ENCODE measurements at regions not wholly inside any gene's neighbourhood (a gene's known extent, or its start where the extent isn't known, plus 50 kb on each side); places are given as distances from the start of the nearest gene placed in this dataset.
A peak's percentile ranks its signal among the peaks of the same experiment; 100 is the strongest.

- in situ Hi-C loops (cut with MboI; ENCODE audit: low pct_unique_long_range_greater_than_20kb, low sequenced_read_pairs, unreplicated experiment): no loop called here
- TF ChIP-seq CTCF (IDR thresholded peaks at IDR 0.05; ENCODE audit: extremely low read depth, insufficient read depth, missing control alignments): no peak
- DNase-seq (ENCODE audit: low spot score): no peak
These were observed 247.8 kb downstream of the BUB3 start for GRCh38 chr10:123402021-123402420.

GRCh38 chr10:123402656-123403055, 248.5 kb downstream of the BUB3 start:
- DNase-seq (ENCODE audit: low spot score): peak; percentile 64
- in situ Hi-C loops (cut with MboI; ENCODE audit: low pct_unique_long_range_greater_than_20kb, low sequenced_read_pairs, unreplicated experiment): no loop called here
- TF ChIP-seq CTCF (IDR thresholded peaks at IDR 0.05; ENCODE audit: extremely low read depth, insufficient read depth, missing control alignments): no peak

GRCh38 chr10:123404357-123404756, 250.2 kb downstream of the BUB3 start:
- in situ Hi-C loops (cut with MboI; ENCODE audit: low pct_unique_long_range_greater_than_20kb, low sequenced_read_pairs, unreplicated experiment): no loop called here
- TF ChIP-seq CTCF (IDR thresholded peaks at IDR 0.05; ENCODE audit: extremely low read depth, insufficient read depth, missing control alignments): no peak
- DNase-seq (ENCODE audit: low spot score): no peak

GRCh38 chr10:123408660-123409059, 254.5 kb downstream of the BUB3 start:
- no peak for TF ChIP-seq CTCF (IDR thresholded peaks at IDR 0.05; ENCODE audit: extremely low read depth, insufficient read depth, missing control alignments)
- in situ Hi-C loops (cut with MboI; ENCODE audit: low pct_unique_long_range_greater_than_20kb, low sequenced_read_pairs, unreplicated experiment): no loop called here
- DNase-seq (ENCODE audit: low spot score): no peak

GRCh38 chr10:123409426-123409825, 255.2 kb downstream of the BUB3 start:
- in situ Hi-C loops (cut with MboI; ENCODE audit: low pct_unique_long_range_greater_than_20kb, low sequenced_read_pairs, unreplicated experiment): no loop called here
- no peak for DNase-seq (ENCODE audit: low spot score)
- no peak for TF ChIP-seq CTCF (IDR thresholded peaks at IDR 0.05; ENCODE audit: extremely low read depth, insufficient read depth, missing control alignments)

GRCh38 chr10:123409884-123410283, 255.7 kb downstream of the BUB3 start:
- no peak for DNase-seq (ENCODE audit: low spot score)
- TF ChIP-seq CTCF (IDR thresholded peaks at IDR 0.05; ENCODE audit: extremely low read depth, insufficient read depth, missing control alignments): no peak
- in situ Hi-C loops (cut with MboI; ENCODE audit: low pct_unique_long_range_greater_than_20kb, low sequenced_read_pairs, unreplicated experiment): no loop called here

GRCh38 chr10:123413353-123413752, 252.8 kb upstream of the GPR26 start:
- TF ChIP-seq CTCF (IDR thresholded peaks at IDR 0.05; ENCODE audit: extremely low read depth, insufficient read depth, missing control alignments): peak; percentile 13
- DNase-seq (ENCODE audit: low spot score): no peak
- in situ Hi-C loops (cut with MboI; ENCODE audit: low pct_unique_long_range_greater_than_20kb, low sequenced_read_pairs, unreplicated experiment): no loop called here
